Pancreas (tissue), 10 donors: ENCODE measurements at regions not wholly inside any gene's neighbourhood (a gene's known extent, or its start where the extent isn't known, plus 50 kb on each side); places are given as distances from the start of the nearest gene placed in this dataset.

ENCODE experiments used
- ATAC-seq, 4 donors: fragments of 200-7000 bp; cut with Tn5 transposase; one replicate each; pipeline versions ENCODE4 v1.8.0 to v1.9.1; 2020; ENCODE audit warnings: mild to moderate bottlenecking in 4 of 4, moderate library complexity in 4 of 4
- DNase-seq, 6 donors: peaks; one replicate each; pipeline ENCODE4 v3.0.0-alpha.2; 2020
- FAIRE-seq: peaks from 2 replicates; lab custom pipeline; 2012; peaks lifted over from hg19 to GRCh38; lab: Jason Lieb, UNC
- H3K27ac ChIP-seq, 4 donors: fragments of 200-600 bp; sonication (generic); 1 replicate in 3 of 4; 2 replicates in 1 of 4; pipeline versions ENCODE4 v1.5.0 to v1.8.0; 2020
- H3K27me3 ChIP-seq, 4 donors: fragments of 200-600 bp; one replicate each; pipeline ENCODE4 v1.8.0; 2021
- H3K36me3 ChIP-seq, 3 donors: fragments of 200-600 bp; sonication (generic) in 1 of 3; one replicate each; pipeline versions ENCODE4 v1.5.0 to v1.8.0; 2020 to 2021
- H3K4me1 ChIP-seq, 3 donors: fragments of 200-600 bp; one replicate each; pipeline ENCODE4 v1.8.0; 2021
- H3K4me3 ChIP-seq, 4 donors: fragments of 200-600 bp; sonication (generic) in 2 of 4; one replicate each; pipeline versions ENCODE4 v1.5.0 to v1.8.0; 2020 to 2021
- H3K9me3 ChIP-seq, 4 donors: fragments of 200-600 bp; one replicate each; pipeline ENCODE4 v1.8.0; 2021
- WGBS, 2 donors: extraction: QIAGEN DNeasy Blood & Tissue Kit; methylation state at CpG; one replicate each; pipeline ENCODE4 v1.1.7; 2013; 5-methylcytosine and 5-hydroxymethylcytosine counted together
- intact Hi-C, 3 donors: fragments of 100-400 bp; cut with DNase I; formaldehyde crosslinking; loops; one replicate each; pipeline versions ENCODE4 v1.11.1 to v1.14.2; 2022
- TF ChIP-seq, protein P1 (sequence below), 4 donors: fragments of 200-600 bp; sonication (generic) in 3 of 4; IDR thresholded peaks; one replicate each; pipeline versions ENCODE4 v1.5.0 to v1.8.0; 2021; ENCODE audit warnings: antibody characterized with exemption in 4 of 4
- donor health status: healthy with polysubstance abuse.
- donor health status: DM: no; HTN: no; CAD: no; lungs with moderate emphysema.
- donor health status: DM: no; HTN: no; CAD: no.
- donor health status: control.
- donor health status: control.
- donor health status: Bipolar disorder and iron deficiency.
- donor health status: DM: yes; HTN: yes; CAD: no.
- donor health status: DM: no; HTN: no; CAD: no.
- donor health status: DM: no; HTN: no; CAD: no.
- donor health status: DM: yes; HTN: yes; CAD: no.

DNA sequence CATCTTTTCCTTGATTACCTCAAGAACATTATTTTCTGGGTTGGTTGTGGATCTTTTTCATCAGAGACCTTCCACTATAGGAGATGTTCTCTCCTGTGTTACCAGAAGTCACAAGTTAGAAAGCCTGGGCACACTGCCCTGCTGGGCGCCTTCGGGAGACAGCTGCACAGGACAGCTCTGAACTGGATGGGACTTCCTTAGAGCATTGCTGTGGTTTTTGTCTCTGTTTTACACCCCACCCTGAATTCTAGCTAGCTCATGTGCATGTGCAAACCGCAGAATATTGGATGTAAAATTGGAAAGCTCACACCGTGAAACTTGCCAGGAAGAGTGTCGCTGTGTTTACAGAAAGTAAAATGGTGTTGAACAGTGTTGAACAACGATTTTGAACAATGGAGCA is 54.4 kb upstream of the SEC61G start:
- H3K36me3 ChIP-seq, result no peaks in the 10 kb centered on the region
- no peak overlapping the region for H3K4me3 ChIP-seq
- TF ChIP-seq, protein P1, sequence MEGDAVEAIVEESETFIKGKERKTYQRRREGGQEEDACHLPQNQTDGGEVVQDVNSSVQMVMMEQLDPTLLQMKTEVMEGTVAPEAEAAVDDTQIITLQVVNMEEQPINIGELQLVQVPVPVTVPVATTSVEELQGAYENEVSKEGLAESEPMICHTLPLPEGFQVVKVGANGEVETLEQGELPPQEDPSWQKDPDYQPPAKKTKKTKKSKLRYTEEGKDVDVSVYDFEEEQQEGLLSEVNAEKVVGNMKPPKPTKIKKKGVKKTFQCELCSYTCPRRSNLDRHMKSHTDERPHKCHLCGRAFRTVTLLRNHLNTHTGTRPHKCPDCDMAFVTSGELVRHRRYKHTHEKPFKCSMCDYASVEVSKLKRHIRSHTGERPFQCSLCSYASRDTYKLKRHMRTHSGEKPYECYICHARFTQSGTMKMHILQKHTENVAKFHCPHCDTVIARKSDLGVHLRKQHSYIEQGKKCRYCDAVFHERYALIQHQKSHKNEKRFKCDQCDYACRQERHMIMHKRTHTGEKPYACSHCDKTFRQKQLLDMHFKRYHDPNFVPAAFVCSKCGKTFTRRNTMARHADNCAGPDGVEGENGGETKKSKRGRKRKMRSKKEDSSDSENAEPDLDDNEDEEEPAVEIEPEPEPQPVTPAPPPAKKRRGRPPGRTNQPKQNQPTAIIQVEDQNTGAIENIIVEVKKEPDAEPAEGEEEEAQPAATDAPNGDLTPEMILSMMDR (IDR thresholded peaks at IDR 0.05), result no peak
- ATAC-seq (peak in 3 of 4 donors; percentile 40 to 53 (median 47)), FAIRE-seq (no peak), DNase-seq (no peak)
- no peaks in the 10 kb centered on the region for H3K9me3 ChIP-seq
- peaks cover 0 to 5% (median 4%) of the 10 kb centered on the region in 3 donors for H3K4me1 ChIP-seq
- WGBS, 2 donors, result 74 to 80% methylated on average over 6 of the region's 6 CpGs
- H3K27ac ChIP-seq, result no peak overlapping the region
- H3K27me3 ChIP-seq, result no peaks in the 10 kb centered on the region
- intact Hi-C loops, result no loop called here

DNA sequence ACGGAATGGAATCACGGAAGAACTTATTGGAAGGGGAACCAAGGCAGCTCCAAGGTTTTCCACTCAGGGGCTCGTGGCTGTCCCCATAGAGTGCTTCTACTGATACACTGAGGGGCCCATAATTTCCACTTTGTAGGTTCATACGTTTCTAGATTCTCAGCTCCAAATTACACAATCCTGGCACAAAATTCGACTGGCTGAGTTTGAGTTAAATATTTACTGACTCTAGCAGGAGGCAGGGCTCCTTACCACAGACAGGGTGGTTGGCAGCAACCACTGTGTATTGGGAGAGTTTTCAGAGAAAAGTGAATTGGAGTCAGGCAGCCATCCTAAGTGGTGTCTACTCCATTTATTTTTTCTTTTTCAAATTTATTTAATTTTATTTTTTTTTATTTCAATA is 55.4 kb upstream of the SEC61G start:
- WGBS, 2 donors, result 44 to 59% methylated on average over 5 of the region's 5 CpGs
- no peaks in the 10 kb centered on the region for H3K9me3 ChIP-seq
- no peak overlapping the region for H3K27ac ChIP-seq
- no peaks in the 10 kb centered on the region for H3K36me3 ChIP-seq
- no peak for FAIRE-seq
- peak in 3 of 4 donors; percentile 32 to 86 (median 60) for ATAC-seq
- H3K27me3 ChIP-seq, result no peaks in the 10 kb centered on the region
- intact Hi-C loops, result no loop called here
- TF ChIP-seq, protein P1 (IDR thresholded peaks at IDR 0.05), result no peak
- DNase-seq, result peak in 1 of 6 donors; percentile 21
- H3K4me3 ChIP-seq, result no peak overlapping the region
- peaks cover 0 to 5% (median 4%) of the 10 kb centered on the region in 3 donors for H3K4me1 ChIP-seq

DNA sequence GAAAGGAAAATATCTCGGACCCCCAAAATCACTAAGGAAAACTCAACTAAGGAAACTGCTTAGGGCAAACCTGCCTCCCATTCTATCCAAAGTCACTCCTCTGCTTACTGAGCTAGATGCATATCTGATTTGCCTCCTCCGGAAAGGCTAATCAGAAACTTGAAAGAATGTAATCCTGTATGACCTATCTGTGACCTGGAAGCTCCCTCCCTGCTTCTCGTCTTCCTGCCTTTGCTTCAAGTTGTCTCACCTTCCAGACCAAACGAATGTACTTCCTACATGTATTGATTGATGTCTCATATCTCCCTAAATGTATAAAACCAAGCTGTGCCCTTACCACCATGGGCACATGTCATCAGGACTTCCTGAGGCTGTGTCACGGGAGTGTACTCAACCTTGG is 58.1 kb upstream of the SEC61G start:
- FAIRE-seq (no peak), ATAC-seq (no peak), DNase-seq (no peak)
- WGBS, 2 donors, result 59 to 62% methylated on average over 5 of the region's 5 CpGs
- TF ChIP-seq, protein P1 (IDR thresholded peaks at IDR 0.05), result no peak
- Histone ChIP-seq H3K36me3 (no peaks in the 10 kb centered on the region), H3K4me1 (peaks cover 0 to 1% (median under 1%) of the 10 kb centered on the region in 3 donors), H3K27me3 (no peaks in the 10 kb centered on the region), H3K9me3 (no peaks in the 10 kb centered on the region), H3K4me3 (no peak overlapping the region), H3K27ac (no peak overlapping the region)
- intact Hi-C loops, result no loop called here

DNA sequence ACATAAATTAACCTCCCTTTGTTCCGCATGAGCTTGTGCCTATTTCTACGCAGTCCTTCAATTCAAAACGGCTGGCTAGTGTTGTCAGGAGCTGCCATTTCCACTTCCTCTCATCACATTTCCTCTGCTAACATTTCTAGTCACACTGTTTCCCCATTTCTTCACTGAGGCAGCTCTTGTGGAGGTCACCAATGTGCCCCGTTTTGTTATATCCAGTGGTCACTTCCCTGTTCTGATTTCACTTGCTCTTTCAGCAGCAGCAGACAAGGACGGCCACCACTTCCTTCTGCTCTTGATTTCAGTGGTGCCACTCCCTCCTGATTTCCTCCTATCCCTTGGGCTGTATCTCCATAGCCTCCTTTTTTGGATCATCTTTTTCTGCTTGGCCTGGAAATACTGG is 64.8 kb upstream of the SEC61G start:
- DNase-seq (no peak), ATAC-seq (peak in 2 of 4 donors; percentile 65 to 66), FAIRE-seq (no peak)
- Histone ChIP-seq H3K27ac (no peak overlapping the region), H3K4me1 (no peaks in the 10 kb centered on the region), H3K36me3 (no peaks in the 10 kb centered on the region), H3K4me3 (no peak overlapping the region), H3K27me3 (no peaks in the 10 kb centered on the region), H3K9me3 (no peaks in the 10 kb centered on the region)
- intact Hi-C loops, result no loop called here
- TF ChIP-seq, protein P1 (IDR thresholded peaks at IDR 0.05), result no peak
- WGBS, 2 donors, result 61 to 76% methylated on average over 5 of the region's 5 CpGs

DNA sequence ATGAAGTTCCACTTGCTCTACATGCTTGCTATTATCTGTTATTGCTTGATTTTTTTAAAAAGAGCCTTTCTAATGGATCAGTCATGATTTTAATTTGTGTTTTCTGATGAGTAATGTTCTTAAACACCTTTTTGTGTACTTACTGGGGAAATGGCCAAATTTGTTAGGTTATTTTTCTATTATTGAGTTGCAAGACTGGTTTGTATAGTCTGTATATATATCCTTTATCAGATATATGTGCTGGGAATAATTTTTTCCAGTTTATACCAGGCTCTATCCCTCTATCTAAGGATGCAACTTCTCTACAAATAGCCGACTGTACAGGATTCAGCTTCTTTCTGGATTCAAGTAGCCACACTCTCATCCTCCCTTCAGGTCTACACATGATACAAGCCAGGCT is 65.6 kb upstream of the SEC61G start:
- no peaks in the 10 kb centered on the region for H3K36me3 ChIP-seq

More for the DNA sequence above, 65.6 kb upstream of the SEC61G start:
- no peak for DNase-seq
- no peaks in the 10 kb centered on the region for H3K9me3 ChIP-seq
- H3K27me3 ChIP-seq, result no peaks in the 10 kb centered on the region
- no peak overlapping the region for H3K27ac ChIP-seq
- WGBS, 2 donors, result 85 to 89% methylated on average over 1 of the region's 1 CpG
- intact Hi-C loops, result no loop called here
- no peak for FAIRE-seq
- H3K4me3 ChIP-seq, result no peak overlapping the region
- no peaks in the 10 kb centered on the region for H3K4me1 ChIP-seq
- TF ChIP-seq, protein P1 (IDR thresholded peaks at IDR 0.05), result no peak
- no peak for ATAC-seq
